ENCODE measurements at regions not wholly inside any gene's neighbourhood (a gene's known extent, or its start where the extent isn't known, plus 50 kb on each side); places are given as distances from the start of the nearest gene placed in this dataset.

DNA sequence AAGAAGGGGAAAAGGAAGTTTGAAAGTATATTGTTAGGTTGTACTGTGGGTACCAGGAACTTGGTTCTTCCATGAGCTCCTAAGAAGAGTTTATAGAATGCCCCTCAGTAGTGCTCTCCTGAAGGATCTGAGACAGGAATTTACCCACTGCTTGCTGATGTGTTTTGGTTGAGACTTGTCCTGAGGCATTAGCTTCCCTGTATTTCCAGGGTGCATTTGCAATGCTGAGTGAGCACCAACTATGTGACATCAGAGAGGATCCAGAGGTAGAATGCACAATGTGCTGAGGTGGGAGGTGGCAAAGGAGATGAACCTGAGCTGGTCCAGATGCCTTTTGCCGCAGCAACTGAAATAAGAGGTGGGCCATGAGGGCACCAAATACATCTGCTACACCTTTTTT lies 64.3 kb upstream of the LRRC3B start:
- DNase-seq: no peak

DNA sequence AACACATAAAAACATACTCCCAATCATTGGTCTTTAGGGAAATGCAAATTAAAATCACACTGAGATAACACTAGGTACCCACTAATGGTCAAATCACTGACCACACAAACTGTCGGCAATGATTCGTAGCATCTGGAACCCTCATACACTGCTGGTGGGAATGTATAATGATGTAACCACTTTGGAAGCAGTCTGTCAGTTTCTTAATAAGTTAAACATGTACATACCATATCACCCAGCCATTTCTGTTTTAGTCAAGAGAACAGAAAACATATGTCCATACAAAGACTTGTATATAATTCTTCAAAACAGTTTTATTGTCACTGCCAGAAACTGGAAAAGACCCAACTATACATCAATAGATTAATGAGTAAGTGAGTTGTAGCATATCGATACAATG lies 63.3 kb upstream of the LRRC3B start:
- no peak for DNase-seq

DNA sequence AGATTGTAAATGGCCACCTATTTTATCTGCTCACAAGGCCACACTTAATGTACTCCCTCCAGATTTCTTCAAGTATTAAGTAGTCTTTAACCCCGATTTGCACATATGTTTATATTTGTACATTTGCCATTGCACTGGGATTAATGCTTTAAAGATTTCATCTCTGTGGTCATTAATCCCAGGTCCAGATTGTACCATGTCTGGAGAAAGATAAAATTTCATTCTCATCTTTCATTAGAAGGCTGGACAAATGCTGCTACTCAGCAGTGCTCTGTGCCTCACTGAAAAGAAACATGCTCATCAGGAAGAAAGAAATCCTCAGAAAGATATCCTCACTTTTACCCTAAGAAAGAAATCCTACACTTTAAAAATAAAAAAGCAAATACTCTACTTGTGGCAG lies 62.5 kb upstream of the LRRC3B start:
- no peak for DNase-seq

DNA sequence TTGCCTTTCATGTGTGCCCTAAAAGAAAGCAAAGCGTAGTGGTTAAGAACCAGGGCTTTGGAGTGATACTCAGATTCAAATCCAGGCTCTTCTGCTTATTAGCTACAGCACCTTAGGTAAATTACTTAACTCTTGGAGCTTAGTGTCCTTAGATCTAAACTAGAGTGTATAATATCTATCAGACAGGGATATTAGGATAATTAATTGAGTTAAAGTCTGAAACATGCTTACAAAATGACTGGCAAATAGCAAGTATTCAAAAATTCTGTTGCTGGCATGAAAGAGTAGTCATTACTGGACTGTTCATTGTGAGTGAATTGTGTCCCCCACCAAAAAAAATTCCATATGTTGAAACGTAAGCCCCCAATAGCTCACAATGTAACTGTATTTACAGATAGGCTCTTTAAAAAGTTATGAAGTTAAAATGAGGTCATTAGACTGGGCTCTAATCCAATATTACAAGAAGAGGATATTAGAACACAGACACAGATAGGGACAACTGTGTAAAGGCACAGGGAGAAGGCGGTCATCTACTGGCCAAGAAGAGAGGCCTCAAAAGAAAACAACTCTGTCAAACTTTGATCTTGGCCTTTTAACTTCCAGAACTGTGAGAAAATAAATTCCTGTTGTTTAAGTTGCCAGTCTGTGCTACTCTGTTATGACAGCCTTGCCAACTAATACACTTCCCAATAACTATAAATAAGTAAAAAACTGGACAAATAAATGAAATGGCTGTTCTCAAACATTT lies 60.4 kb upstream of the LRRC3B start:
- no peak for DNase-seq
